ENCODE measurements at regions not wholly inside any gene's neighbourhood (a gene's known extent, or its start where the extent isn't known, plus 50 kb on each side); places are given as distances from the start of the nearest gene placed in this dataset.
"Not testable (repeated sequence)": the region's sequence is repeated elsewhere in the genome, so short reads cannot be mapped to it uniquely, and the experiment has no call there.

- intact Hi-C loops (cut with DNase I) = no loop called here
- DNase-seq (ENCODE audit: low spot score) = no peak
- peak; percentile 87 for ATAC-seq
These were observed 83.5 kb upstream of the CUX1 start for GRCh38 chr7:101733713-101734475.

GRCh38 chr7:101736084-101736483 is 81.3 kb upstream of the CUX1 start:
- no peak for DNase-seq (ENCODE audit: low spot score)
- intact Hi-C loops (cut with DNase I) = no loop called here
- ATAC-seq = no peak

GRCh38 chr7:101739775-101740398 is 77.5 kb upstream of the CUX1 start:
- intact Hi-C loops (cut with DNase I) = loop anchor here (10.0 kb wide), 1 partner anchor 495 kb away; no protein-coding TSS in a partner anchor
- no peak for DNase-seq (ENCODE audit: low spot score)

DNA sequence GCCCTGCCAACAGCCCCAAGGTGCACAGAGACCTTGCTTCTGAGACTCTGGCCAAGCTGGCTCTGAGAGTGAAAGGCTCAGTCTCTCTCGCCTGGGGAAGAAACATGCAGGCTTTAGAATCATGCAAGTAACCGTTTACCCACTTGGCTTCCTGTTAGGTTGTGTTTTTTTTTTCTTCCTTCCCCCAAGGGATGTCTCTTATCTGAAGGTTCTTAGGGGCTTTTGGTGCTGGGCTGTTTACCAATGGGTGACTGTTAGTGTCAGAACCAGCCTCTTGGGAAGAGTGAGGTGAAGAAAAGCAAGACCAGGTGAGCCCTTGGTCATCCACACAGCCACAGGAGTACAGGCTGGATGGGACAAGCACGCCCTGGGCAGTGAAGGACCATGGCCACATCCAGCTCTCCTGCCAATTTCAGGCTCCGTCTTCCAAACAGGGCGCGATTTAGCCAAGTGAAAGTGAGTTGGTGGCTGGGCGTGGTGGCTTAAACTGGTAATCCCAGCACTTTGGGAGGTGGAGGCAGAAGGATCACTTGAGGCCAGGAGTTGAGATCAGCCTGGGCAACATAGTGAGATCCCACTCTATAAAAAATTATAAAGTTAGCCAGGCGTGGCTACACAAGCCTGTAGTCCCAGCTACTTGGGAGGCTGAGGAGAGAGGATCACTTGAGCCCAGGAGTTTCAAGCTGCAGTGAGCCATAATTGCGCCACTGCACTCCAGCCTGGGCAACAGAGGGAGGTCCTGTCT is 76.3 kb upstream of the CUX1 start:
- ATAC-seq (no peak), DNase-seq (ENCODE audit: low spot score) (no peak)
- intact Hi-C loops (cut with DNase I) = loop anchor here (10.0 kb wide), 1 partner anchor 494 kb away; no protein-coding TSS in a partner anchor

More at GRCh38 chr7:101739775-101740398, 77.5 kb upstream of the CUX1 start:
- no peak for ATAC-seq

GRCh38 chr7:101743241-101743994 is 74.0 kb upstream of the CUX1 start:
- DNase-seq (ENCODE audit: low spot score) (peak; percentile 76), ATAC-seq (peak; percentile 70)
- intact Hi-C loops (cut with DNase I) = loop anchor here (10.0 kb wide), 1 partner anchor 491 kb away; no protein-coding TSS in a partner anchor

- DNase-seq (ENCODE audit: low spot score) (no peak), ATAC-seq (no peak)
- intact Hi-C loops (cut with DNase I) = loop anchor here (10.0 kb wide), 1 partner anchor 491 kb away; no protein-coding TSS in a partner anchor
These were observed 73.4 kb upstream of the CUX1 start for GRCh38 chr7:101743995-101744360.

DNA sequence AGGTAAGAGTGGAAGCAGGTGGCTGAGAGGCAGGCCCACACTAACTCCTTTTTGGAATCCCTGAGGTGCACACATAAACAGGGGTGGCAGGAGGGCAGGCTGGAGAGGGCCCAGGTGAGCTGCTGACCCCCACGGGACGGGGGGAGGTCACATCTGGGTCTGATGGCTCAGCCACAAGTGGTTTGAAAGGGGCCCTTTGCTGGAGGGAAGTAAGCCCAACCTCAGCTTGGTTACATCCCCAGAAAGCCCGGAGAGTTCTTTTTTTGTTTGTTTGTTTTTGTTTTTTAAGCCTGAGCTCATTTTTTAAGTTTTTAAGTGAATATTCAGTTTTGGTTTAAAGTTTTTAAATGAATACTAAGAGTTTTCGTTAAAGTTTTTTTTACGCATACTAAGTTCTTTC is 72.8 kb upstream of the CUX1 start:
- ATAC-seq (no peak), DNase-seq (ENCODE audit: low spot score) (no peak)
- intact Hi-C loops (cut with DNase I) = loop anchor here (10.0 kb wide), 1 partner anchor 490 kb away; no protein-coding TSS in a partner anchor

- DNase-seq (ENCODE audit: low spot score) (no peak), ATAC-seq (no peak)
- intact Hi-C loops (cut with DNase I) = loop anchor here (10.0 kb wide), 1 partner anchor 488 kb away; no protein-coding TSS in a partner anchor
These were observed 71.1 kb upstream of the CUX1 start for GRCh38 chr7:101746314-101746713.

- ATAC-seq = no peak
- DNase-seq (ENCODE audit: low spot score) = no peak
- intact Hi-C loops (cut with DNase I) = loop anchor here (10.0 kb wide), 1 partner anchor 488 kb away; no protein-coding TSS in a partner anchor
These were observed 70.2 kb upstream of the CUX1 start for GRCh38 chr7:101747053-101747878.

- no peak for DNase-seq (ENCODE audit: low spot score)
- intact Hi-C loops (cut with DNase I) = loop anchor here (10.0 kb wide), 1 partner anchor 487 kb away; no protein-coding TSS in a partner anchor
- ATAC-seq = no peak
These were observed 69.5 kb upstream of the CUX1 start for GRCh38 chr7:101747879-101748345.

DNA sequence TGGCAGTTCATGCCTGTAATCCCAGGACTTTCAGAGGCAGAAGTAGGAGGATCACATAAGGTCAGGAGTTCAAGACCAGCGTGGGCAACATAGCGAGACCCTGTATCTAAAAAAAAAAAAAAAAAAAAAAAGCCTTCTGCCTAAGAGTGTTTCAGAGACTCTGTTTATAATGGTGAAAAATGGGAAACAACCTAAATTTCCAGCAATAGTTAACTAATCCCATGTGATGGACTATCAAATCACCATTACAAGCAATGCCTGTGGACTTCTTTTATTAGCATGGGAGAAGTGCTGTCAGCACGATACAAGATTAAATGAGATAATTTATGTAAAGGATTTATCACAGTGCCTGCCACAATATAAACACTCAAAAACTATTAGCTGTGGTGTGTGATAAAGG is 67.5 kb upstream of the CUX1 start:
- DNase-seq (ENCODE audit: low spot score) = no peak
- intact Hi-C loops (cut with DNase I) = loop anchor here (10.0 kb wide), 1 partner anchor 485 kb away; no protein-coding TSS in a partner anchor
- no peak for ATAC-seq

GRCh38 chr7:101753316-101753715 is 64.1 kb upstream of the CUX1 start:
- DNase-seq (ENCODE audit: low spot score) (no peak), ATAC-seq (no peak)
- intact Hi-C loops (cut with DNase I) = no loop called here

GRCh38 chr7:101754424-101755159 is 62.8 kb upstream of the CUX1 start:
- no peak for DNase-seq (ENCODE audit: low spot score)
- peak; percentile 57 for ATAC-seq
- intact Hi-C loops (cut with DNase I) = no loop called here

- intact Hi-C loops (cut with DNase I) = no loop called here
- ATAC-seq = no peak
- DNase-seq (ENCODE audit: low spot score) = no peak
These were observed 59.5 kb upstream of the CUX1 start for GRCh38 chr7:101757879-101758278.

GRCh38 chr7:101758519-101758918 is 58.9 kb upstream of the CUX1 start:
- intact Hi-C loops (cut with DNase I); DNase-seq (ENCODE audit: low spot score); ATAC-seq: not testable (repeated sequence)

GRCh38 chr7:101764221-101764620 is 53.2 kb upstream of the CUX1 start:
- ATAC-seq (no peak), DNase-seq (ENCODE audit: low spot score) (no peak)
- intact Hi-C loops (cut with DNase I) = no loop called here

DNA sequence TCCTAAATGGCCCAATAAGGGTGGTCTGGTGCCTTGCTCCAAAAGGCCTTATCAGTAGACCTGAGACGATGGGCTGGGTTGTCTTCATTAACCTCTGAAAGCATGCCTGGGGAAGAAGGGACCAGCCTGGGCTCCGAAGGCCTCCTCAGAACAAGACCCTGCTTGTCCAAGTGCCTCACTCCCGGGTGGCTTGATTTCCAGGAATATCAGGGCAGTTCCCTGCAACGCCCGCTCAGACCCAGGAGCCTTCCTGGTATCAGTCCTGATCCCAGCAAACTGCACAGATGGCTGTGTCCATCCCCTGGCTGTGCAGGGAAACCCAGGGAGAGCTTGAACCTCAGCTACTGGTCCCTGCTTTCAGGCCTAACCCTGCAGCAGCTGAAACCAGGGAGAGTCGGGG is 49.9 kb upstream of the CUX1 start:
- intact Hi-C loops (cut with DNase I) = no loop called here
- no peak for ATAC-seq
- no peak for DNase-seq (ENCODE audit: low spot score)
